ENCODE measurements at regions not wholly inside any gene's neighbourhood (a gene's known extent, or its start where the extent isn't known, plus 50 kb on each side); places are given as distances from the start of the nearest gene placed in this dataset.

DNA sequence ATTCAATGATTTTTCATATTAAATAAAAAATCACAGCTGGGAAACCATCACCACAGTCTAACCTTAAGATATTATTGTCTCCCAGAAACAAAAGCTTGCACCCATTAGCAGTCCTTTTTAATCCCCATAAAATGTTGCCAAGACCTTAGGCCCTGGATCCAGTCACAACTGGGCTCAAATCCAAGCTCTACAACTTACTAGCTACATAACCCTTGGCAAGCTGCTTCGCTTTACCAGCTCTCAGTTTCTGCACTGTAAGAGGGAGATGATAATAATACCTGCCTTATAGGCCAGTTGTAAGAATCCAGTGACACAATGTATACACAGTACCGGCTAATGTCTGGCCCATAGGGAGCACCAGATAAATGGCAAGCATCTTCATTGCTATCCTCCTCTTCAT lies 400.9 kb upstream of the FGF13 start:
- DNase-seq = no peak

DNA sequence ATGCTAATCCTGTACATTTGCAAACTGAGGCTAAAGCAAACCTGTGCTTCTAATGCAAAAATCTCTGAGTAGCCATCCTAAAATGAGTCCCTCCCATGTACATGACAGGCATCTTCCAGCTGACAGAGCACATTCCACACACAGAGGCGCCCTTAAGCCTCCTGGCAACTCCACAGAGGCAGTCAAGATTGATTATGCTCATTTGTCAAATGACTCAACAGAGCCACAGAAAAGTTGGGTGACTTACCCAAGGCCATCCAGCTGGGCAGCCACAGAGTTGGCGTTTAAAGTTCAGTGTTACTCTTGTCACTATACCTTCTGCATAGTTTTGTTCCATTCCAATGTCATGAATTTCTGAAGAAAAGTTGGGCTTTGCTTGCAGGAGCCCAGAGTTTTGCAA lies 394.6 kb upstream of the FGF13 start:
- no peak for DNase-seq

DNA sequence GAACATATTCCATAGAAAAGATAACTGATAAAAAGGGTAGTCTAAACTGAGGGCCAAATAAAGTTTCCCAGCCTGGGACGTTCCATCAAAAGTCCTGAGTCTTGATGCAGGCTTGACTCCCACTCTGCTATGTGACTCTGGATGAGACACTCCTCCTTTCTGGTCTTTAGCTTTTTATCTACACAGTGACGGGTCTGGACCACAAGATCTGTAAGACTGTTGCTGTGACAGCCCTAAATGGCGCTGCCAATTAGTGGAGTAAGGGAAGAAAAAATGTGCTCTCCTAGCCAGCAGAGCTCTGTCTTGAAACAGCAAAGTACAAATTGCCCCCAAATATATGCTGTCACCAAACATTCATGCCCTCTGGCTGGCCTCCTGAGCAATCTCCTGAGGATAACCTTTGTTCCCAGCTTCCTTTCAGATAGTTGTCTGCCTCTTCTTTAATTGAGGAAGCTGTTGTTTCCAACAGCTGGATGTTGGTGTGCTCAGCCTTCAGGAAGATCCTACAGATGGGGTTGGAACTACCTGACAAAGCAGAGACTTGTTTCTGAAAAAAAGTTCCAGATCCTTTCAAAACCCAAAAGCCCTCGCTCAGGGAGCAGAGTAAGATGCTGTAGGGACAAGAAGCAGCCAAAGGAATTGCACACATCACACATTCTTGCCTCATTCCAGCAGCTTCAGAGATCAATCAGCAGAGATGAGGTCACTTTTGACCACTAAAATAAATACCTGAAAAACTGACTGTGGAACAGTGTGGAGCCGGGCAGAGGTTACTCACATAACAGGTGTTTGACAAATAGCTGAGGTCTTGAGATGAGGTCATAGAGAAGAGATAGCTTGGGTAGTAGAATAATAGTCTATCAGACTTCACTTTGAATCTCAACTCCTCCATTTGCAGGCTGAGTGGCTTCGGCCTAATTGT lies 383.4 kb upstream of the FGF13 start:
- no peak for DNase-seq

DNA sequence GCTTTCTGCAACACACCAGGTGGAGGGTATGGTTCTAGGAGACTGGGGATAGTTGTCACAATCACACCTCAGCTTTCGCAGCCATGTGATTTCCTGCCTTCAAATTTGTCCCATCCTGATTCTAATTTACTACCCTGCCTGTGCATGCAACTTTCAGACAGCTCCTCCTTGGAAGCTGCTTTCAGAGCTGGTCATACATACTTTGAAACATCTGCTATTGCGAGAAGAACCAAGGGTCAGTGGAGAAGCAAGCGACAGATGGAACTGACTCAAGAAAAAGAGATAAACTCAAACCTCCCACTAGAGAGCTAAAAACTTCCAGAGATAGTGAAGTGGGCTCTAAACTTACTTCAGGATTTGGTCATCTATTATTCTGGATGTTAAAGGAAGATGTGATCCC lies 381.7 kb upstream of the FGF13 start:
- DNase-seq = no peak

DNA sequence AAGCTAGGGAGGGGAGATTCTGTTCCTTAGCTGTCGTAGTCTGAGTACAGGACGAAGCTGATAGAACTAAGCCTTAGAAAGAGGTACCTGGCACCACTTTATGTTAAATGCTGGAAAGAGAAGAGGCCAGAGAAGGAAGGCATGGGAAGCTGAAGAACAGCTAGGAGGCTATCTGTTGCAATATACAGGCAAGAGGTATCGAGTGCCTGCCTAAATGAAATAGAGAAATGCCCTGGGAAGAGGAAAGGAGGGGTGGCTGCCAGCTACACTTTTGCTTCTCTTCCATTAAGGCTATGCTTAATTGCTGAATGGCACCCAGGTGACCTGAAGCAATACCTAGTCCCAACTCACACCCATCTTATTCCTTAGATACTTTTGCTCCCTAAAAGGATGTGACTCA lies 380.4 kb upstream of the FGF13 start:
- DNase-seq = no peak

DNA sequence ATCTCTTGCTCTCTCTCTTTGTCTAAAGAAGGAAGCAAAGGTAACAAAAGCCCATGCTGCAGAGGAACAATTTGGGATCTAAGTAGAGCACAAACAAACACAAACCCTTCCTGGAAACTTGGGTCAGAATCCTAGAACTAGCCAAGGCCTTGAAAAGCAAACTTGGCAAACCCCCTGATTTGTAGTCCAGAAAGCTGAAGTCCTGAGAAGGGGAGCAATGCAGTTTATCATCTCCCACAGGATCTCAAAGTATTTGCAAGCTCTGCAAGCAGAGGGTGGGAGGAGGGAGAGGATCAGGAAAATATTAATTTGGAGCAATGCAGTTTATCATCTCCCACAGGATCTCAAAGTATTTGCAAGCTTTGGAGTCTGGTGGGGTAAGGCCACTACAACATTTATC lies 379.5 kb upstream of the FGF13 start:
- no peak for DNase-seq

DNA sequence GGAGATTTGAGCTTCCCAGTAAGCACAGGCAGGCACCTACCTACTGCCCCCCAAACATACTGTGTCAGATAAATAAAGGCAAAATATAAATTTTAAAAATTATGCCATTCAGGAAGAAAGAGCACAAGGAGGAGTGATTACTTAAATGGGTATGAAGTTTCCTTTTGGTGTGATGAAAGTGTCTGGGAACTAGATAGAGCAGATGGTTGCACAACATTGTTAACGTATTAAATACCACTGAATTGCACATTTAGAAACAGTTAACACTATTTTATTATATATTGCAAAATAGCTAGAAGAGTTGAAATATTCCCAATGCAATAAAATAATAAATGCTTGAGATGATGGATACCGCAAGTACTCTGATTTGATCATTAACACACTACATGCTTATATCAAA lies 374.7 kb upstream of the FGF13 start:
- DNase-seq = no peak

DNA sequence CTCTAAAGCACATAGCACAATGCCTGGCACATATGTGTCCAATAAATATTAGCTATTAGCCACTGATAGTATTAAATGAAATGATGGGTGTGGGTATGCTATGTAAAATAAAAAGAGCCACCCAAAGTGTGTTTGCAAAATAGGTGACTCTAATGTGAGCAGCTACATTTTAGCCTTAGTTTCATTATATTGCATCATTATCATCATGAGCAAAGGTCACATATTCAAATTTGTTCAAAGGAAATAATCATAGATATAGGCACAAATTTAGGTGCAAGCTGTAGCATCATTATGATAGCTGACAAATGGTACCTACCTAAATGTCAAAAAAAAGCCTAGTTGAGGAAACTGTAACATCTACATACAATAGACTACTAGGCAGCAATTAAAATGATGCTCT lies 373.9 kb upstream of the FGF13 start:
- DNase-seq = no peak

DNA sequence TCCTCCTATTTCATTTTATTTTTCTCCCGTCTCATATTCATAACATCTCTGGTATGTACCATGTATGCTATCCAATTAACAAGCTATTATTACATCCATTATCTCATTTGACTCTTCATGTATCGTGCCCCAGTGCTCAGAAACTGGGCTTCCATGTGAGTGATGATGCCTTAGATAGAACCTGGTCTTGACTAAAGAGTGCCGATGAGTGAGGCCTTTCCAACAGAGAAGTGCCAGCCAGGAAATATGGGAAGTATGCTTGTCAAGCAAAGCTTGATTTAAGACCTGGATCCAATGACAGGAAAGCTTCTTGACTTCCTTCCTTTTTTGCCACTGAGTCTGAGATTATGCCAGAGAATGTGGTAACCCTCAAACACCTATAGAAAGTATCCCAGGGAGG lies 371.7 kb upstream of the FGF13 start:
- DNase-seq = no peak

DNA sequence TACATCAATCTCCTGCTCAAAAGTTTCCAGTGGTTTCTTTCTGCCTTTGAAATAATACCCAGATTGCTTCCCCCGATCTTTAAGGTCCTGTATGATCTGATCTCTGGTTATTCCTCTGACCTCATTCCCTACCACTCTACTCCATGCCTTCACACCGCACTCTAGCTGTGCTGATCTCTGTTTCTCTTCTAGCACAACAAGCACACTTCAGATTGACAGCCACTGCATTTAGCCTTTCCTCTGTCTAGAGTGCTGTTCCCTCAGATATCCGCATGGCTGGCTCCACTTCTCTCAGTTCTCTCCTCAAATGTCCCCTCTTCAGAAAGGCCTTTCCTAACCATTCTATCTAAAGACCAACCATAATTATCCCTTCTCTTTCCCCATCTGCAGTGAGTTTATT lies 370.4 kb upstream of the FGF13 start:
- no peak for DNase-seq

DNA sequence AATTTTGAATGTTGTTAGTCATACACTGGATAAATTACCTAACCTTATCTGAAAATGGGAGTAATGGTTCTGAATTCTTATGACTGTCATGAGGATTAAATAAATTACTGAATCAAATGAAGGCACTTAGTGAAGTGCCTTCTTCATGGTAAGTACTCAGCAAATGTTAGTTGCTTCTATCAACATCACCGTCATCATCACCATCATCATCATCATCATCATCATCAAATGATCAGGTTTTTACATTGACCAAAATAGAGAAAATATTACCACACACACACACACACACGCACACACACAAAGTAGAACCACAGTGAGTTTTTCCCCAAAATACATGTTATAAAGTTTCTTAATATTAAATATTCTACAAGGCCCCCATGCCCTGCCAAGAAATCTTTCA lies 368.3 kb upstream of the FGF13 start:
- DNase-seq = no peak

DNA sequence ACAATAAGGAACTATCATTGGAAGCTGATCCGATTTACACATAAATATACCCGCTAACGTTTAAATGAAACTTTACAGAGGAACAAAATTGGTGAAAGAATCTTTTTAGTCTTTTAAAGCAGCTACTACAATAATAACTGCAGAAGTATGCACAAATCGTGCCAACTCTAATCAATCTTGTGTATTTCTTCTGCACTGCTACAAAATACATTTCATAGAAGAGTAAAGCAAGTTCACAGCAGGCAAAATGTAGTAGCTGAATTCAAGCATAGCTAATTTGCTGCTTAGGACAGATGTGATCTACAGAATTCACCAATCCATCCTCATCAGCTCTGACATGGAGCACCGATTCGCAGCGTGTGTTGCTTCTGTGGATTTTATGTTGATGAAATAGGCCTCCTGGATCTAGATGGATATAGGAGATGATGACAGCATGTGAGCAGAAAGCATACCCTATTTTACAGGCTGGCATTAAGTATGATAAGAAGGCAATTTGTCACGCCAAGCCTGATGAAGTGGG lies 367.3 kb upstream of the FGF13 start:
- no peak for DNase-seq

DNA sequence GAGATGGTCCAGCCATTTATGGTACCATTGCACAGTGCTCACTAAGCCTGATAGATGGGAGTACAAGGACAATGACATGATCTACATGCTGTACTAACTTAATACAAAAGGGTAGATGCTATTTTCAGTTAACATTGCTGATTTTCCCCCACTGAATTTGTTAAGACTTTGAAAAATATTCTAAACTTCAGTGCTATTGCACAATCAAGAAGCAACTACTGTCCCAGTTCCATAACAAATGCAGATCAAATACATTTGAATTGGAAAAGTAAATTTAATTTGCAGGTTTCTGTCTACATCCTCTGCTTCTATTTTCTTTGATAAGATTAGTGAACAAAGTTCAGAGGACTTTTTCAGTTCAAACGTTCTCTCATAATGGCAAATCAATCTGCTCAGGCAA lies 366.8 kb upstream of the FGF13 start:
- no peak for DNase-seq

DNA sequence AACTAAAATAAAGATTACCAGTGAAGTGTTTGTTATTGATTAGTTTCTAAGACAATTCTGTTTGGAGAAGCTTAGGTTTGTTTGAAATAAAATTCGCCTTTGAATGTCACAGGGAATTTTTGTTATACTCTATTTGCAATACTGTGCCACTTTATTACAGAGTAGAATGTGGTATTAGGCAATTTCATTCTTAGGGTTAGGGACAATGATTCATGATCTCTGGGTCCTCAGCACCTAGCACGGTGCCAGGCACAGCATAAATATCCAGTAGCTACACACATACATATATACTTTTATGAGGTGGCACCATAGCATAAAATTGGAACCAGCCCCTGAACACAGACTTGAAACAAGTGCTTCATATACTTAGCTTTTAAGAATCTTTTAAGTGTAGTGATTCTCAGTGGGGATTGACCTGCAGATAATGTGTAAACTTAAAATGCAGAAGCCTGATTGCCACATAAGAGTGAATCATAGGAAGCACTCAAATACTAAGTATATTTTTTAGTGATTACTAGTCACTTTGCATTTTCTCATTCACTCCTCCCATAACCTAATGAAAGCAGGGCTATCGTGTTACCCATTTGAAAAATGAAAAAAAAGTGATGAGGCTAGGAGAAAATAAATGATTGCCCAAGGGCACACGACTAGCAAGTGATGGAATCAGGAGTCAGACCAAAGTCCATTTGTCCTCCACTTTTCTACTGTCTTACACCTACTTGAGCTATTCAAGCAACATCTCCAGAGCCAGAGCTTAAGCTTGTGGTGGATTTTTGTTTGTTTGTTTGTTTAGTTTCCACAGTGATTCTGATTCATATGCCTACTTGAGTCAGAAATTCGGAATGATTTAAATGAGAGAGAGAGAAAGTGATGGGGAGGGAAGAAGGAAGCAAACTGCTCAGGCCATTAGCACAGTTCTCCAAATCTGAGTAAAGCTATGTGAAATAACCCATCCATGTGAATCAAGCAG lies 366.0 kb upstream of the FGF13 start:
- DNase-seq = no peak

DNA sequence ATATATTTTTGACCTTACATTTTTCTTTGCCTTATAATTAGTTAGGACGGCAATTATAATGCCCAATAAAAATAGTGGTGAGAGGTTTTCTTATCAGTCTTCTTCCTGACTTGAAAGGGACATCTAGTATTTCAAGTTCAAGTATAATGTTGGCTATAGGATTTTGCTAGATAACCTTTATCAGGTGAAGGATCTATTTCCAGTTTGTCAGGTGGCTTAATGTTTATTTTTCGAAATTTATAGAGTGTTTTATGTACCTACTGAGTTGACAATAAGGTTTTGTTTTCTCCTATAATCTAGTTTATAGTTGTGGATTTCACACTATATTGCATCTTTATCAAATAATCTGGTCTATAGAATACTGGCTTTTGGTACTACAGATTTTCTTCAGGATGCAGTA lies 351.8 kb upstream of the FGF13 start:
- DNase-seq = no peak

DNA sequence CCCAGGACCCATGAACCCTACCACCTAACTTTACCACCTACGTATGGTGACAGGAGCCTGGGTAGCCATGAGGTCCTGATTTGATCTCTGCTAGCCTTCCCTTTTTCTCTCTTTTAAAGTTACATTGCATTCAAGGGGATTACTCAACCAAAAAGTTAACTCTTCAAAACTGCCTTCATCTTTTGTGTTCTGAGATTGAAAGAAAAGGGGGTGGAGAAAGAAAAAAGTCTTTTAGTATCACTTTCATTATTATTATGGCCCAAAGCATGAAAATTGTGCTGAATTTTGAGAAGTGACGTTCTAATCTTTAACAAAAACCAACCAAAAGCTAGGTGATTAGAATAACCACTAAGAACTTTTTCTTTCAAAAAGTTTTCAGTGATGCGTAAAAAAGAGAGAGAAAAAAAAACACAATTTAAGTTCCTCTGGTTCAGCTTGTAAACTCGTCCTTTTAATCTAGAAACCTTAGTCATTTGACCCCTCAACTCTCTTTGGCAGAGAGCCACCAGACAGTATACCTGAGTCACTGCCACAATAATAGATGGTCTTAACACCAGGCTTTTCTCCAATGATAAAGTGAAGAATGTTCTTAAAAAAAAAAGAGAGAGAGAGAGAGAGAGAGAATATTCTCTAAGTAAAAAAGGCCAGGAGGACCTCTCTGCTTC lies 347.4 kb upstream of the FGF13 start:
- no peak for DNase-seq

DNA sequence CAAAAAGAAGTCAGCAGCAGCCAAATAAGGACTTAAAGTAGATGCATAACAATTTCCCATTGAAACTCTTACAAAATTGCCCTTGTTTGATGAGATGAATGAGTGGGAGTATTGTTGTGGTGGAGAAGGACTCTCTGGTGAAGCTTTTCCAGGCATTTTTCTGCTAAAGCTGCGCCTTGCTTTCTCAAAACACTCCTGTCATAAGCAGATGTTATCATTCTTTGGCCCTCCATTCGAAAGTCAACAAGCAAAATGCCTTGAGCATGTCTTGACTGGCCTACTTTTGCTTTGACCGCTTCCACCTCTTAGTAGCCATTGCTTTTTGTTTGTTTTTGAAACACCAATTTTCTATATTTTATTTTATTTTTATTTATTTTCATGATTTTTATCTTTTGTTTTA lies 340.9 kb upstream of the FGF13 start:
- DNase-seq = no peak

DNA sequence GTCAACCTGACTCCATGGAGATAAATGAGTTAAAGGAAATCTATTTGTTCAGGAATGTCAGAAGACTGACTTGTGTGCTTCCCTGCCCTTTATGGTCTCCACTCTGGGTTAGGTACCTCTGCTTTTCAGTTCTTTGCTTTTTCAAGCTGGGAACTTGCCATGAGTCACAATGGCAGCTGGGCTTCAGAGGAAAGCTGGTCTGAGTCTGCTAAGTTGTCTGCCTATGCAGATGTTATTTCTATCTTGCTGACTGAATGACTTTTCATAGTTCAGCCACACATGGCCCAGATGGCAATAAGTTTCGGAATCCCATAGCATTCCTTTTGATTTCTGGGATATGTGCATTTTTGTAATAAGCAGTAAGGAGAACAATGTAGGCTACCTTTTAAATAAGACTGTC lies 337.9 kb upstream of the FGF13 start:
- no peak for DNase-seq

DNA sequence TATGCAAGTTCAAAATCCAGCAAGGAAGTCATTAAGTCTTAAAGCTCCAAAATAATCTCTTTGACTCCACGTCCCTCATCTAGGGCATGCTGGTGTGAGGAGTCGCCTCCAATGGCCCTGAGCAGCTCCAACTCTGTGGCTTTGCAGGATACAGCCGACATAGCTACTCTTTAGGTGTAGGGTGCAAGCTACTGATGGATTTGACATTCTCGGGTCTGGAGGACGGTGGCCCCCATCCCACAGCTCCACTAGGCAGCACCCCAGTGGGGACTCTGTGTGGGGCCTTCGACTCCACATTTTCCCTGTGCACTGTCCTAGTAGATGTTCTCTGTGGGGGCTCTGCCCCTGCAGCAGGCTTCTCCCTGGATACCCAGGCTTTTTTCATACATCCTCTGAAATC lies 333.2 kb upstream of the FGF13 start:
- no peak for DNase-seq

DNA sequence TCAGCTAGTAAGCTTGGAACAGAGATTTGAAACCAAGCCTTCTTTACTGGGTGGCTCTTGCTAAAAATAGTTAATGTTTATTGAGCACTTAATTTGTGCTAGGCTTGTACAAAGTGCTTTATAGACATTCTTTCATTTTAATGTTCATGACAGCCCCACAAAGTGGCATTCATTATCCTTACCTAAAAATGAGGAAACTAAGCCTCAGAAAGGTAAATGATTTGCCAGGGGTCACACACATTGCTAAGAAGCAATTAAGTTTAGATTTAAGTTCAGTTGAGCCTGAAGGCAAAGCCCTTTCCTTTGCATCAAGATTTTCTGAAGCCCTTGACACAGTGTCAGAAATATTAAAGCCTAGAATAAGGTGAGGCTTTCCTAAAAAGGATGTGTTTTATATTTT lies 327.5 kb upstream of the FGF13 start:
- DNase-seq = no peak

DNA sequence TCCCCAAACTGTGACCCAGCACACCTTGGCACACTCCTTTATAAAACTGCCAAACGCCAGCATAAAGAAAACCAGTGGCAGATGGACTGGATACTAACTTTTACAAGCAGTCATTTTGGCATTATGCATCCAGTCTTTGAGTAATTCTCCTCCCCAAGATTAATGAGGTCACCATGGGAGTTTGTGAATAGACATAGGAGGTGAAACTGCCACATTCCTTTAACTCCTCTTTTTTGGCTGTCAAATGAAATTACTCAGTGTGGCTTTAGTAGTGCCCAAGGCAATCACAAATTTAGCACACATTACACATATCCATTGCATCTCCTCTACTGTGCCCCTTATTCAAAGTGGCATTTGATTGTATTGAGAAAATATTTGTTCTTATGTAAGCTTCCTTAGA lies 315.3 kb upstream of the FGF13 start:
- no peak for DNase-seq

DNA sequence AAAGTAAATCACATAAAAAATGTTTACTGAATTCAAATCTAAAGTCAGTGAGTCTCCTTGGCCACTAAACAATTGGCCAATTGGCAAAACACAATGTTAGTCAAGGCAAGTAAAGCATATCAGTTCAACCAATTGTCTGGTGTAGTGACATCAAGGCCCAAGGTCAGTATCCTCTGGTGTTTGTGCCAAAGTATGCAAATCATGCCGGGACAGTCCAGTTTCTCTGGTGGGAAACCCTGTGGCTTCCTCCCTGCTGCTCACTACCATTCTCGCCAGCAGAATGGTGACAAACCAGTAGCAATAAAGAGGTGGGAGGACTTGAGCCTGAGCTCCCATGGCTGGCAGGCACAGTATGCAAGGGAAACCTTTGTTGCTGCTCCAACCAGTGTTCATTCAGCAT lies 314.9 kb upstream of the FGF13 start:
- DNase-seq = no peak

DNA sequence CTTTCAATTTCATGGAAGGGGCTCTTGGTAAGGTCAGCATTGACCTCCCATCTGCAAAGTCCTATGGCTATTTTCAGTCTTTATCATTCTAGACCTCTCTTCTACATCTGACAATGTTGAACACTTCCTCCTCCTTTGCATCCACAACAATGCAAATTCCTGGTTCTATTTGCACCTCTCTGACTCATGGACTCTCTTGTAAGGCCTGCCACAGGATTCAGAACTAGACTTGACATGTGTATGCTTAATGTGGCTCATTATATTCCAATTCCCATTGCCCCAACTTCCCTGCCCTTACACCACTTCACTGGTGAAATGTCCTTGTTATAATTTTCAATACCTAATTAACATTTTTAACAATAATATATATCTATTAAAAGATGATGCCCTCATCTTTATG lies 314.3 kb upstream of the FGF13 start:
- DNase-seq = no peak

All from skin of body (tissue), 1 donor.